ENCODE measurements at regions not wholly inside any gene's neighbourhood (a gene's known extent, or its start where the extent isn't known, plus 50 kb on each side); places are given as distances from the start of the nearest gene placed in this dataset.

DNA sequence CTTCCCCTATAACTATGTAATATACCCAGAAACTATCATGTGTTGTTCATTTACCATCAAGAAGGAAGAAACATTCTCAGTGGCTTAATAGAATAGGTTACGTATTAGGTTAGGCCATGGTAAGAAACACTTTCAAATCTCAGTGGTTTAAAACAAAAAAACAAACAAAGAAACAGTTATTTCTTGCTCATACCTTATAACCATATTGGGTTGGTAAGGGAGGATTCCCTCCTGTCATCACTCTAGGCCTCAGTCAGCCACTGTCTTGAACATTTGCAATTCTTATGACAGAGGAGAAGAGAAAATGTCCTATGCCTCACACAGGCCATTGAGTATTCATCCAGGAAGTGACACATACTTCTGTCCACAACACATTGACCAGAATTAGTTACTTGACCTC lies 727.7 kb upstream of the NECTIN3 start:
- H3K27ac Mint-ChIP-seq = no peak overlapping the region
- DNase-seq (ENCODE audit: low spot score in 2 of 2, unreplicated experiment in 2 of 2) = no peak
- no peak for TF ChIP-seq CTCF (IDR thresholded peaks at IDR 0.05; ENCODE audit: unreplicated experiment)
- H3K4me3 Mint-ChIP-seq = no peak overlapping the region
- H3K36me3 Mint-ChIP-seq = peaks cover 2% of the 10 kb centered on the region
- no peaks in the 10 kb centered on the region for H3K27me3 Mint-ChIP-seq (ENCODE audit: low read depth)
- peaks cover 16% of the 10 kb centered on the region for H3K4me1 Mint-ChIP-seq
- H3K9me3 Mint-ChIP-seq = peaks cover 3% of the 10 kb centered on the region

- H3K9me3 Mint-ChIP-seq = peaks cover 3% of the 10 kb centered on the region
- H3K4me3 Mint-ChIP-seq = no peak overlapping the region
- H3K27me3 Mint-ChIP-seq (ENCODE audit: low read depth) = no peaks in the 10 kb centered on the region
- no peak for DNase-seq (ENCODE audit: low spot score in 2 of 2, unreplicated experiment in 2 of 2)
- peaks cover 16% of the 10 kb centered on the region for H3K4me1 Mint-ChIP-seq
- no peak for TF ChIP-seq CTCF (IDR thresholded peaks at IDR 0.05; ENCODE audit: unreplicated experiment)
- H3K36me3 Mint-ChIP-seq = peaks cover 2% of the 10 kb centered on the region
- peak overlapping the region; percentile 35 for H3K27ac Mint-ChIP-seq
These were observed 727.1 kb upstream of the NECTIN3 start for GRCh38 chr3:110344487-110344886.

DNA sequence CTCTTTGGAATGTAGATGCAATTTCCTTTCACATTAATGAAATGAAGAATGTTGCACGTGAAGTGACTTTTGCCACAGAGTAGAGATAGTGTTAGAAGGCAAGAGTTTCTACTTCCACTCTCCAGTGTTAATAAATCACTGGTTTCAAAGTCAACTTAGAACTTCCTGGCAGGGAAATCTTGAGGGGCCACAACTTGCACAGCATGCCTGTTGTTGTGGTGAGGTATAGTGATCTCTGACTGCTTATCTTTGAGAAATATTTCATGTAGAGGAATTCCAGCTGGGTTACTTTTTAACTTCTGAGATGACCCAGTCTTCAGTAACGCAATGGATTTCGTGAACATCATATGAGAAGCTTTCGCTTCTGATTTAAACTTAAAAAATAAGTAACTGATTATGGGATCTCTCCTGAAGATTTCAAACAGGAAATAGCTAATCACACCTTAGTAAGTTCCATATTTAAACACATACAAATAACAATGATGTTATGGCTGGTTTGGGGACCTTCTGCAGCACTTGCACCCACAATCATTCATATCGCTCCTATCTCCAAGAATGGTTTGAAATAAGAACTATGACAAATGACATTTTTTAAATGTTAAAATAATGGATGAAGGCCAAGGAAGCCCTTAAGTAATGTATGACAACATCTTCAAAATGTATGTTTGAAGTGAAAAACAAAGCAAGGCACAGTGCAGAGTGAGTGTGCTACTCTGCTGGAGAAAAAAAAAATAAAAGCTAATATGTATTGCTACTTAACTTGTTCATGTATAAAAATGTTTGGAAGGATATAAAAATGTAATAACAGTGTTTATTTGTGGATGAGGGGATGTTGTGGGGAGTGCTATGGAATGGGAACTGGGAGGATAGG lies 726.5 kb upstream of the NECTIN3 start:
- Mint-ChIP-seq H3K27ac (peak overlapping the region; percentile 78), H3K4me3 (no peak overlapping the region), H3K36me3 (peaks cover 2% of the 10 kb centered on the region), H3K9me3 (peaks cover 3% of the 10 kb centered on the region), H3K27me3 (ENCODE audit: low read depth) (no peaks in the 10 kb centered on the region), H3K4me1 (peaks cover 16% of the 10 kb centered on the region)
- DNase-seq (ENCODE audit: low spot score in 2 of 2, unreplicated experiment in 2 of 2) = no peak
- no peak for TF ChIP-seq CTCF (IDR thresholded peaks at IDR 0.05; ENCODE audit: unreplicated experiment)

- Mint-ChIP-seq H3K4me1 (peaks cover 14% of the 10 kb centered on the region), H3K27me3 (ENCODE audit: low read depth) (no peaks in the 10 kb centered on the region), H3K4me3 (no peak overlapping the region), H3K36me3 (peaks cover 2% of the 10 kb centered on the region), H3K9me3 (peaks cover 3% of the 10 kb centered on the region), H3K27ac (no peak overlapping the region)
- DNase-seq (ENCODE audit: low spot score in 2 of 2, unreplicated experiment in 2 of 2) = no peak
- TF ChIP-seq CTCF (IDR thresholded peaks at IDR 0.05; ENCODE audit: unreplicated experiment) = no peak
These were observed 722.3 kb upstream of the NECTIN3 start for GRCh38 chr3:110349295-110349694.

- H3K36me3 Mint-ChIP-seq = no peaks in the 10 kb centered on the region
- no peaks in the 10 kb centered on the region for H3K4me1 Mint-ChIP-seq
- no peak for TF ChIP-seq CTCF (IDR thresholded peaks at IDR 0.05; ENCODE audit: unreplicated experiment)
- H3K9me3 Mint-ChIP-seq = peaks cover 15% of the 10 kb centered on the region
- H3K27ac Mint-ChIP-seq = no peak overlapping the region
- H3K4me3 Mint-ChIP-seq = no peak overlapping the region
- H3K27me3 Mint-ChIP-seq (ENCODE audit: low read depth) = no peaks in the 10 kb centered on the region
- no peak for DNase-seq (ENCODE audit: low spot score in 2 of 2, unreplicated experiment in 2 of 2)
These were observed 718.6 kb upstream of the NECTIN3 start for GRCh38 chr3:110352841-110353604.
